ENCODE measurements at regions not wholly inside any gene's neighbourhood (a gene's known extent, or its start where the extent isn't known, plus 50 kb on each side); places are given as distances from the start of the nearest gene placed in this dataset.

DNA sequence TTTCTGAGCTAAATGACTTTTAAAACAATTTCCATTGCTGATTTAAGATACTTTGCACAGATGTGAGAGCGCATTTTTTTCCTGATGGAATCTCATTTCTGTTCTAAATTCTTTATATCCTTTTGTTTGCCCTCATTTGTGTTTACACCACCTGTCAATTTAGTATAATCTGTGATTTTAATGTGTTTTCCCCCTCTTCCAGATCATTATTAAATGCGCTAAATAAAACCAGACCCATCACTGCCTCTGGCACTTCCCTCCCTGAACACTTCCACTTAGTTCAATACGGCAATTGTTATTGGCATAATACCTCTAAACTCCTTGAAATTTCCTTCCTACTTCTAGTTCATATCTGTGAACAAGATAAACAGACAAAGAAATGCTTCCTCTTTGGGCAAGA, 186.9 kb upstream of the ADGRL2 start:
- DNase-seq, result no peak

DNA sequence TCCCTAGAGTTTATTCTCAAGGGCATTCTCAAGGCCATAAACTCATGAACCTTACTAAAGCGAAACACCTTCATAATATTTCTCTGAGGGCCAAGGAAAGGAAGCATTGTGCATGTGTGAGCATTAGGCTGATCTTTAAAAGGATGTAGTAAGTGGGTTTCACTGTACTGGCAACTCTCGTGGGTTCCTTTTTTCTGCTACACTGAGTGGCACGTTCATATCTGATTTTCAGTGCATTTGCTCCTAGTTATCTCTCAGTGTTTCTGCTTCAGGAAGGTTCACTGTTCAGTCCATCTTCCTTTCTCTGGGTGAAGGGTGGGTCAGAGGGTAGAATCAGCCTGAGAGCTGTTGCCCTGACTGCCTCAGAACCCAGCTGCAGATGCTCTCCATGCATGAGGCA, 192.8 kb upstream of the ADGRL2 start:
- no peak for DNase-seq

DNA sequence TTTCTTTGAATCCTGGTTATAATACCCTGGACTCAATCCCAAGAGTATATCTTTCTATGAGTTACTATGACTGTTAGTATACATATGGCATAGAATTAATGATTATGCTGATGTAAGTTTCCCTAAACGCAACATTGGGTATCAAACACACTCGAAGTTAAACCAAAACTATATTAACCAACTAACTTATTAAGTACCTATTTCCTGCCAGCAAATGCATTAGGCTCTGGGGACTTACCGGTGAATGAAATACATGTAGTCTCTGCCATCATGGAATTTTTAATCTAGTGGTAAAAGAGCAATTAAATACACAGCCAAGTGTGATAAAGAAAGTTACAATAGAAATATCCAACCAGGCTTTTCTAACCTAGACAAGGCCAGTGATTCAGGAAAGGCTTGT, 193.6 kb upstream of the ADGRL2 start:
- no peak for DNase-seq

DNA sequence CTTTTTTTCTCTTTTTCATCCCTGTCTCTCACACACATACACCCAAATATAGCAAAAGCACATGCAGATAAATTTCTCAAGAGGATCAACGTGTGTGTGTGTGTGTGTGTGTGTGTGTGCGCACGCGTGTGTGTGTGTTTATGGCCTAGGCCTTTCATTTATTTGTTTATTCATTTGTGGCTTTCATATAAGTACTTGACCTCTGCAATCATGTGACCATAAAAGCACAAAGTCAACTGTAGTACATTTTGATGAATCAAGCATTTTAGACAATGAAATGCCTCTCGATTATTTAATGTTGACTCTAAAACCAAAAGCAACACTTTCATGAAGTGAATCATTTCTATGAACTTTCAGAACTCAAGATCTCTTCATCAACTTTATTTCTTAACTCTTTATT, 194.1 kb upstream of the ADGRL2 start:
- DNase-seq, result no peak

DNA sequence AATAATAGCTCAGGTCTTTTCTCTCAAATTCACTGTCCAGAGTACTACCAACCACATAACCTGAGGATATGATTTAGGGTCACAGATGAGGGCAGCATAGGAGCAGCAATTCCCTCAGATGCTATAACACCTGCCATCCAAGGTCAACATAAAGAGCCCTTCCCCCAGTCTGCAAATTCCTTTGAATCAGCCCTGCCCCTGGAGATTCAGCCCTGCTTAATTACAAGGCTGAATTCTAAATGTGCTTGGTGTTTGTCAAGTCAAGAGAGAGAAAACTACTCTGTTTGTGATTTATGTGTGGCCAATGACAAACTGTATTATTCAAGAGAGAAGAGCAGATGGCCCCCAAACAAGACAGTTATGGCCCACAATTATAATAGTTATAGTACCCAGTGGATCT, 195.7 kb upstream of the ADGRL2 start:
- no peak for DNase-seq

DNA sequence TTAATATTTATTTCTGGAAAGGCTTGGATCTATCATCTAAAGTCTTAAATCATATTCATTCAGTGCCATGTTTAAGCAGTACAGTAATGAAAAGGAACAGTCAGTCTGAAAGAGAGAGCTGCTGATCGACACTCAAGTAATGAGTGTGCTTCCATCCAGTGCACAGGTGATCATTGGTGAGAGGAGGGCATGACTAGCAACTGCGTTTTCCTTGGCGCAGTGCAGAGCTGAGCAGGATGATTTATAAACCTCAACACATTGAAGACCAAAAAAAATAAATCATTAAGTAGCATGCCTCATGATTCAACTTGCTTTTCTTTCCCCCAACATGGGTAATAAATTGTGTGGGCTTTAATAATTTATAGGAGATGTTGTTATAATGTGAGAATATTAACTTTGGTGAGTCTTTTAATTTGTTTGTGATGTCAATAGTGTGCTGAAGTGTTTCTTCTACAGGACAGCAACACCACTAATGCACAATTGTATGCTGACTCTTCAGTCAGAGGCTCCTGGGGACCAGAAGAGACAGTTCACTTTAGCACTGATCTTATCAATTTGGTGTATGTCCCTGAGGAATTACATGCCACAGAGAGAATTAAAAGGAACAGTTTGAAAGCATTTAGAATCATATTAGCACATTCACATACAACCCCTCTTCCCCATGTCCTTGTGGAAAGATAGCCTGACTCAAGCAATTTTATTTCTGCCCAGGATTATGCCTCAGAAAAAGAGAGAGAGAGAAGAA, 199.7 kb upstream of the ADGRL2 start:
- DNase-seq, result no peak

DNA sequence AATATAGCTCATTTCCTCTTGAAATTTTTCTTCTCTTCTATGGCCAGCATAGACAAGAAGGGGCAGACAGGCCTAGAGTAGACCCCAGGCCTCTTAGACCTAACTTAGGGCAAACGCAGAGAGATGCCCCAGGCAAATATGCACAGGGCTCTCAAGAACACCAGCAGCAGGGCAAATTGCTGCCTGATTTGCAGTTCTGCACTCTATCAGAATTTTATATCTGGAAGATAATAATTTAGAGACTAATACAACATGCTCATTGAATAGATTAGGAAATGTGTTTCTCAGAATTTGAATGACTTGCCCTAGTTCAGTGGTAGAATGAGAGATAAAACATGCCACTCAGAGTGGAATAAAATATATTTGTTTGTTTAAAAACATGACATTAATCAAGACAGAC, 200.4 kb upstream of the ADGRL2 start:
- DNase-seq, result no peak

DNA sequence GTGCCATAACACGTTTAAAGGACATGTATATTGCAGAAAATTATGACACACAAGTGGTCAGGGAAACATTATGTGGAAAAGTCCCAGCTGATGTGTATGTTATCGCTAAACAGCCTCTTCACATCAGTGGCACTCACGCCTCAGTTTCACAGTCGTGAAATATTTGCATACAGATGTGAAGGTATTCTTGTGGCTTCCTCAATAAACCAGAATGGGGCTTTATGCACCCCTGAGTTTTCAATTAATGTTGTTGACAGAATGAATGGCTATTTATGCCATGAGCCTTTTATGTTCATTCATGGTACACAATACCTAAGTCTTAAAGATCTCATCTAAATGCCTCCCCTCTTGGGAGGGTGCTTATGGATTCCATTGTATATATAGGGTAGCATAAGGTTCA, 202.1 kb upstream of the ADGRL2 start:
- DNase-seq, result no peak

DNA sequence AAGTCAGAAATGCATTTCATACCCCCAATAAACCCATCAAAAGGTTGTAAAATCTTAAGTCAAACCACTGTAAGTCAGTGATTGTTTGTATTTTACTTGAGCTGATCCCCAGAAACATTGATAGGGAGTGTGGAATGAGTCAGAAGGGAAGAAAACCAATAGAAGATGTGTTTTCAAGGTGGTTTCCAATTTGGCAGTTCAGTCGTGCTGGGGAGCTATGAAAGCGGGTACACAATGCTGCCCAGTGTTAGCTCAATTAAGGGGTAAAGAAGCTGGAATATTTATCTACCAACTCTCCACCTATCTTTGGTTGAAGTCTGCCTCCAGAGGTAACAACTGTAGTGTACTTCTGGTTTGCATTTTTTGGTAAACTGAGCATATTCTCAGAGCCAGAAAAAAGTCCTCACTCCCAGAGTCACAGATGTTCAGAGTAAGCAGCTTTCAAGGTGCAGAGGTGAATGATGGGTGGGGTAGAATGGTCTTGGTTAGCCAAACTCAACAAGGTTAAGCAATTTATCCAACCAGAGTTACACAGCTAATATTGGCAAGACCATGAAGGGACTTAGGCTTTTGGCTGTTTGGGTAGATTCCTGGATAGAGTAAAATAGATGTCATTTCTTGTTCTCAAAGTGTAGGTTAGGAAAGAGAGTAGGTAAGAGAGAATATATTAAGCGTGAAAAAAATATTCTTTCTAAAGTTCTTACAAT, 202.9 kb upstream of the ADGRL2 start:
- no peak for DNase-seq

DNA sequence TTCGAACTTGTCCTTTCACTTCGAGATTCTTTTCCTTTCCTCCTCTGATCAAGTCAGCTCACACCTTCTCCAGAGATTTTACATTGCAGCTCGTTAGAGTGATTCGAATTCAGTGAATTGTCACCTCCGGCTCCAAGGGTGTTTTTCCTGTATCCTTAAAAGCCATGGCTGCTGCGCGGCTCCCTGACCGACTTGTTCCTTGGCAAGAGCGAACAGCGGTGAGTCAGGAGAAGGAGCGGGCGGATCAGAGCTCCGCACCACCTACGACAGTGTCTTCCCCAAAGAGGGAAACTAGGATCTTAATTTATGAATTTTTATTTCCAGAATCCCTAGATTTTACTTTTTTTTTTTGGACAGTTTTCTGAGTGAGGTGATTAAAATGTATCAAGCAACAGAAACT, 204.4 kb upstream of the ADGRL2 start:
- no peak for DNase-seq

DNA sequence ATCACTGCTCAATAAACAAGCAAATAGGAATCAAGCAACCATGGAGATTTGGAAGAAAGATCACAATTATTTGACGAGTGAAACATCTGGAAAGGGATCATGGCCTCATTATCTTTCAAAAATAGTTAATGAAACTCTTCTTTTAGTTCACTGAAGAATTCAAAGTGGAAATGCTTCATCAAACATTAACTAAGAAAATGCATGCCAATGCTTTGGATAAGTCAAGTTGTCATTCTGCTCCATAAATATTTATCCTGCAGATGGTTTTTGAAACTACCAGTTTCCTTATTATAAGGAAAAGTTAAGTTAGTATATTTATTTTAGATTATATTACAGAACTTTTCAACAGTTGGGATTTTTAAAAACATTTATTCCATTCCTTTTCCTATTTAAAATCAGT, 206.5 kb upstream of the ADGRL2 start:
- no peak for DNase-seq

DNA sequence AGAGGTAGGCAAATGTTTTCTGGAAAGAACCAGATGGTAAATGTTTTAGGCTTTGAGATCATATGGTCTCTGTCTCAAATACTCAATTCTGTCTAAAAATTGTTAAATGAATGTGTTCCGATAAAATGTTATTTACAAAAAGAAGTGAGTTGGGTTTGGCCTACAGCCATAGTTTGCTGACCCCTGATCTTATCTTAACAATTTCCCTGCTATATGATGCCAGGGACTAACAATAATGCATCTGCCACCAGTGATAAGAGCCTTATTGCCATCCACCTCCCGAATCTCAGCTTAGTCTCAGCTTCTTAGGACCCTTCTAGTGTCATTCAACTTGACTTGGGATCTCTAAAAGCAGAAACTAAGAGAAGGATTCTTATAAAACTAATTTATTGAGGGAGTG, 208.5 kb upstream of the ADGRL2 start:
- DNase-seq, result no peak

DNA sequence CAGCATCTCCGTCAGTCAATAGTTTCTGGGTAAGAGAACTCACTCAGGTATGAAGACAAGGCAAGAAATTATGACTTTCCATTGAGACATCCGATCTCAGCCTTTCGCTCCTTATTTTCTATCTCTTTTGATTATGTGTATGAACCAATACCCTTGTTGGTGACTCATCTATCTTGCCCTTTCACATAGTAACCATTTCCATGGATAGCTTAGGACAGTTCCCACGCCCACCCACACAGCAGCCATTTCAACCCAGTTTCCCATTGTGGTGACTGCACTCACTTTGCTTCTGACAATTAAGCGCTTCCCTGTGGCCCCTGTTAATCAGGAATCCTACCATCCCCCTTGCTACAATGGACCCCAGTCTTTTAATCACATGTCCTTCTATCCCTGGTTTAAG, 210.6 kb upstream of the ADGRL2 start:
- no peak for DNase-seq

DNA sequence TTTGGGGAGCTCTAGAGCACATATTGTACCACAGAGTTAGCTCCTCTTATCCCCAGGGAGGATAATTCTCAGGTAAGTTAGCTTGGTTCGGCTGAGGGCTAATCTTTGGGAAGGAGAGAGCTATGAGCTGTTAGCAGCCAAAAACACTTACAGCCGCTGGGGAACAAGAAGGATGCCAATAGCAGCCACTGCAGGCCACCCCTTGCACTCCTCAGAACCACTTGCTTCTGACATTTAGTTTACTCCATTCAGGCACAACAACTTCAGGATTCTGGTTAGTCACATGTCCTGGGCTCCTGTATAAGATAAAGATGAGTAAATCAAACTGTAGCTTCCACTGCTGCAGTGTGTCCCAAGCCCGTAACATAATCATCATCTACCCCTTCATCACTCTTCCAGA, 212.6 kb upstream of the ADGRL2 start:
- no peak for DNase-seq

DNA sequence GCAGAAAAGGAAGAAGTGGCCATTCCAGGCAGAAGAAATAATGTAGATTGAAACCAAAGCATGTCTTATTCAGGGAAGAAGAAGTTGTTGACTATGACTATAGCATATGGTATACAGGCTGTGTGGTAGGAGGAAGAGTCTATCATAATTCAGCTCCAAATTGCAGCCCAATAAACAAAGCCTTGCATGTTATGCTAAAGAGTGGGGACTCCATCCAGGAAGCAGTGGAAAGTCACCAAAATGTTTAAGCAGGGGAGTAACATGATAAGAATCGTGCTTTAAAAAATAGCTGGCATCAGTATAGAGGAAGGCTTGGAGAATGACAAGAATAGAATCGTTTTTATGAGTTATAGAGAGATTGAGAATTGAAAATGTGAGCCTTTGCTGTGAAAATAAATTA, 213.3 kb upstream of the ADGRL2 start:
- peak in 1 of 2 donors; percentile 6 for DNase-seq

DNA sequence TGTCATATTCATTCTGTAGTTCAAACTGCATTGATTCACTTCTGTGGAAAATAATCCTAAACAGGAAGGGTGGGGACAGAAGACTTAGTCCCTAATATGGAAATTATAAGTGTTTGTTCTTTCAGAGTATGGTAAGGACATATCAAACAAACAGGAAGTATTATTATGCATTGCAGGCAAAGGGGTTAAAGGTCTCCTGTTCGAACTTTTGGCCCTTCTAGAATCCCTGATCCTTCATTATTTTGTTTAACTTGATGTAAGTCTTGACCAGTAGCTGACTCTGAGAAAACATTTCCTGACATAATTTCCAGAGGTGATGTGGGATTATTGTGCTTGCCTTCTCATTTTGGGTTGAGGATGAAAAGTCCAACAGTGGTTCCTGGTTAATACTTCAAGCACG, 215.4 kb upstream of the ADGRL2 start:
- DNase-seq, result no peak

DNA sequence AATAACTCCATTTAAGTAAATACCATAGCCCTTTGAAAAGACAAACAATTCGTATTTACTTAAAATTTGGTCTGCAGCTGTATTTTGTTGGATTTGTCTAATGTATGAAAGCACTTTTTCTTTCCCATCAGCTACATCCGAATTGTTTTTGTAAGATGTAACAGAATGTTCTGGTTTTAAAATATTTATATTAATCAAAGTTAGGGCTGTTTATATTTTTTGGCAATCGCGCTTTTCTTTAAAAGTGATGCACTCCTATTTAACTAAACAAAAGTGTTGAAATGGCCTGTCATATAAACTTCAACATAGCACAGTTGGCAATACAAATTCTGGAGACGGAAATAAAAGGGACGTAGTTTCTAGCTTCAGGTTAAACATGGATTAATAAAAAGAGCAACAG, 216.3 kb upstream of the ADGRL2 start:
- no peak for DNase-seq

DNA sequence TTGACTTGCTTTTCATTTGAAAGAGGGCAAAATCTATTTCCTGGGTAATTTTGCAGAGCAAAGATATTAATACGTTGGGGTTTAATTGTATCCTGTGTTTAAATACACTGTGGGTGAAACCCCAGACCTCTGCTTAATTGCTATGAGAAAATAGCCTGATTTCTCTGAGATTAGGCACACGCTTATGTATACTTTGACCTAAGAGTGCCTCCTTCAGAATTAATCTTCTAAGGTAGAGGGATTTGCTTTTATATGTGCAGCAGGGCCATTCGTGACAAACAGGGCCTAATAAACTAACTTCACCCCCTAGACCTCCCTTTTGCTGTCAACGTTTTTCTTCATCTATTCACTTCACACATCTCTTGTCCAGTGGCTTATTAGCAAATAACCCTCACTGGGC, 216.9 kb upstream of the ADGRL2 start:
- no peak for DNase-seq

DNA sequence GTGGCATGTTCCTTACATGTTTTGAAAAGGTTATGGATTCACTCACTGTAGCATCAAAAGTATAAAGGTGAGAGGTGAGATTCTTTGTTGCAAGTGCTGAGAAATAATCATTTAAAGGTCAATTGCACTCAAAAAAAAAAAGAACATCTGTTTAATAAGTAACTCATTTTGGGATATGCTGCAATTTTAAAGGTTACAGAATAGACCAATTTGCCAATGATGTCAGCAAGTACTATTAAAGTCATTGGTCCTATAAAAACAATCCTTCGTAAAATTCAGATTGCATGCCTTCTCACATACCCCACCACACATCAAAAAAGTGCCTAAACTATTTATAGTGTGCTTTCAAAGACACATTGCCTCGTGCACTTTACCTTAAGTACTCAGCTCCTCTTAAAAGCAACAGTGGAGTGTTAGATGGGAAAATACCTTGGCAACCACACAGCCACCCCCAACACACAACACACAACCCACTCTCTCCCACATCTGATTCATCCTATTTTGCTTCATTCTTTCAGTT, 218.2 kb upstream of the ADGRL2 start:
- no peak for DNase-seq

DNA sequence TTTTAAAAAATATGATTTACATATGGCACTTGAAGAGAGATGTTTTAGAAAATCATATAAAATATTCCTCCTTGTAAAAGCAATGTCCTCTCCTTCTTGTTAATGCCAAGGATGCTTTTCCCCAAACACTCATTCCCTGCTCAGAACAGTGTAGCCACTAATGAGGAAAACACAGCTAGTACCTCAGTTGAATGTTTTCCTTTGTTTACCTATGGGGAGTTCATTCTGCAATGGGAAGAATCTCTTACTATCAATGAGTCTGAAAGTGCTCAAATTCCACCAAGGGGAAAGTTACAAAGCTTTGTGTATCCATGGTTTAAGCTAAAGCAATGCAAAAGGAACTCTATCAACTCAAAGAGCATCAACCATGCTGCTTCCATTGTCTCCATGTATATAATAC, 221.9 kb upstream of the ADGRL2 start:
- DNase-seq, result no peak

DNA sequence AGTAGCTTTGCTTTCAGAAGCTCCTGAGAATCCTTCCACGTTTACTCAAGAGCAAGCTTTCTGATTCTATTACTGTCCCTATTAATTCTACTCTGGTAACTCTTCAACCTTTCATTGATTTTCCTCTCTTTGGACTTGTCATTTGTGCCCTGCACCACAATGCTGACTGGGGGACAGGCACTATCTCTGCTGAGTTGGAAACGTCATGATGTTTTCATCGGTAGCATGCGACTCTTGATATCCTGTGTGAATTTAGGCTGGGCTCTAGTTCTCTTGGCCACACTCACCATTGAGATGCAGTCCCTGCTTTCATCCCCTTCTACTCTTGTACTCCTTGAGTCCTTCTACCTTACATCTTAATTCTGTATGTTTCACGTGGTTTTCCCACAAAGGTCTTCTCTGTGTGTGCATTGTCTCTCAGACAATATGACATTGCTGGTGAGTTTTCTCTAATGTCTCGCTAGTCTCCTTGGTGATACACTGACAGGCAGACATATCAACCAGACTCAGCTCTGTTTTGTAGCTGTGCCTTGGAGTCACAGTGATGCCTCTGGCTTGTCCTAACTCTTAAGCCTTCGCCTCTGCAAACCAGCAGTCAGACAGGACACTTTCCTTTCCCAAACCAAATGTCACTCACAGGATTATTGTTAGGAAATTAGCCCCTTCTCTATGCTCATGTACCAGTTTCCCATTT, 223.6 kb upstream of the ADGRL2 start:
- no peak for DNase-seq

DNA sequence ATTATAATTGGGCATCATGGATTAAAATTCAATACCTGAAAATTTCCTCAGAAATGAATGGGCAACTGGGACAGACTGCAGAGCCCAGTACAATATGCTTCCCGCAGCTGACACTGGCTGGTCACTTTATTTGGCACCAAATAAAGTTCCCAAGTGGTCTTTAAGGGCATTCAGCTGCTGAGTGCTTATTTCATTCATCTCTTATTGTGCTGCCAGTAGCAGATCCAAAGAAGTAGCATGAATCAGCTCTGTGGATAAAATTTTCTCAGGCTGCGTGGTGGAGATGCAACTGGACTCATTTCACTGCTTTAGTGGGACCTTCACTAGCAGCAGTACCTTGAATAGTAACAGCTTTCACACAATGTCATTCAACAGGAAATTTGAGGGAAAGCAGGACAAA, 226.3 kb upstream of the ADGRL2 start:
- DNase-seq, result no peak

DNA sequence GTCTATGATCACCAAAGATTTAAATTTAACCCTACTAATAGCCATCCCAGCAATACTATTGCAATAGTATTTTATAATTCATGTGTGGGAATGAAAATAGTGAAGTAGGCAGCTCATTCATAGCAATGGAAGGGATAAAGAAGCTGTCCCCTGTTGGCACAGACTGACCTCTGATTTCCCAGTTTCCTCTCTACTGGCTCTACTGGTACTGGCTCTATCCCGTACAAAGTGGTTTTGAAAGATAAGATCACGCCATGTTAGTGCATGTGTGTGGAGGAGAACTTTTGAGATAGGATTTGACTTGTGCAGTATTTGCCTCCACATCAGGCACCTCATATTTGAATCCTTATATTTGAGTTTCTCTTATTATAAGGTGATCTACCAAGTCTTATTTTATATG, 227.3 kb upstream of the ADGRL2 start:
- DNase-seq, result no peak

DNA sequence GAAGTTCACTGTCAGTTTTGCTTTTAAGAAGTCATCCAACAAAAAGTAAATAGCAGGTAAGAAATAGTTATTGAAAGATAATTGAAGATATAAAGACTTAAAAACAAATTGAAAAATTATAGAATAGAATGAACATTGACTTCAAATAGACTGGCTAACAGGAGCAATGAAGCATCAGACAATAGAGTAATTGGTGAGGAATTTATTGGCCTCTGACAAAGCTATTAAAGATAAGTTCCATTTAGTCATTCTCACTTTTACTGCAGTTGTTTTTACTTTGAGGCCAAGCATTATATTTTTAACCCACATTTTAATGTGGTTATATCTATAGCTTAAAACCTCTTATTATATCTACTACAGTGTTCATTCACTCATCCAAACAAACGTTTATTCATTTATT, 228.8 kb upstream of the ADGRL2 start:
- no peak for DNase-seq
